ENCODE measurements at regions not wholly inside any gene's neighbourhood (a gene's known extent, or its start where the extent isn't known, plus 50 kb on each side); places are given as distances from the start of the nearest gene placed in this dataset.

DNA sequence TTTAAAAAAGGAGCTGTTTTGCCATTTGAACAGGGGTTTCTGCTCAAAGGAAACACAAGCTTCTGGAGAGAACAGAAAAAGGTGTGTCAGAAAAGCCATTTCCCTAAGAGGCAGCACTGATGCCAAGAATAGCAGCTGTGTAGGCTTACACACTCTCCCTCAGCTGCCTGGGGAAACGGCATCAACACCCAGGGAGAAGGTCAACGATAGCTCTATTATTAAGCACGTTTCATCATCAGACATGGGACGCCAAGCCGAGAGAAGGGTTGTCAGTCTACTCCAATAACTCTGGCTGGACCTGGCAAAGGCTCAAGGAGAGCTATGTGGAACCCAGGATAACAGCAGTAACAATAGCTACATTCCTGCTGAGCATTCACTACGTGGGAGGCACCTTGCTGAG, 314.2 kb downstream of the CDK5RAP2 start:
- TF ChIP-seq POLR2A (IDR thresholded peaks at IDR 0.05), result no peak
- TF ChIP-seq, protein P1, sequence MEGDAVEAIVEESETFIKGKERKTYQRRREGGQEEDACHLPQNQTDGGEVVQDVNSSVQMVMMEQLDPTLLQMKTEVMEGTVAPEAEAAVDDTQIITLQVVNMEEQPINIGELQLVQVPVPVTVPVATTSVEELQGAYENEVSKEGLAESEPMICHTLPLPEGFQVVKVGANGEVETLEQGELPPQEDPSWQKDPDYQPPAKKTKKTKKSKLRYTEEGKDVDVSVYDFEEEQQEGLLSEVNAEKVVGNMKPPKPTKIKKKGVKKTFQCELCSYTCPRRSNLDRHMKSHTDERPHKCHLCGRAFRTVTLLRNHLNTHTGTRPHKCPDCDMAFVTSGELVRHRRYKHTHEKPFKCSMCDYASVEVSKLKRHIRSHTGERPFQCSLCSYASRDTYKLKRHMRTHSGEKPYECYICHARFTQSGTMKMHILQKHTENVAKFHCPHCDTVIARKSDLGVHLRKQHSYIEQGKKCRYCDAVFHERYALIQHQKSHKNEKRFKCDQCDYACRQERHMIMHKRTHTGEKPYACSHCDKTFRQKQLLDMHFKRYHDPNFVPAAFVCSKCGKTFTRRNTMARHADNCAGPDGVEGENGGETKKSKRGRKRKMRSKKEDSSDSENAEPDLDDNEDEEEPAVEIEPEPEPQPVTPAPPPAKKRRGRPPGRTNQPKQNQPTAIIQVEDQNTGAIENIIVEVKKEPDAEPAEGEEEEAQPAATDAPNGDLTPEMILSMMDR (IDR thresholded peaks at IDR 0.05), result no peak

Data from lower leg skin (tissue), 3 donors.